HepG2 (cell line): ENCODE measurements at regions not wholly inside any gene's neighbourhood (a gene's known extent, or its start where the extent isn't known, plus 50 kb on each side); places are given as distances from the start of the nearest gene placed in this dataset.

Experiments
- ATAC-seq: fragments of 200-7000 bp; cut with Tn5 transposase; 3 replicates; pipeline ENCODE4 v1.9.1; 2020; ENCODE audit warnings: mild to moderate bottlenecking, moderate library complexity
- BruUV-seq: library from RNA; stranded (reverse); fragments of 400-500 nt; replicated peaks from 2 replicates; lab custom pipeline; 2021; lab: Mats Ljungman, UMichigan
- CTCF ChIA-PET: fragments of 300-600 bp; formaldehyde crosslinking; extraction: SDS; loops from one replicate; lab custom pipeline; 2021; ENCODE audit warnings: low total read pairs, inconsistent platforms, low intra/inter-chr PET ratio; lab: Yijun Ruan, JAX
- POLR2A ChIA-PET: fragments of 350-600 bp; sonication (Branson Sonifier 250); formaldehyde crosslinking; loops from one replicate; lab custom pipeline; 2020; ENCODE audit warnings: antibody characterized with exemption, inconsistent platforms; lab: Yijun Ruan, JAX
- DNase-seq: peaks from one replicate; pipeline ENCODE4 v3.0.0-alpha.2; 2015; ENCODE audit warnings: low spot score
- FAIRE-seq: peaks from 3 replicates; lab custom pipeline; 2011; peaks lifted over from hg19 to GRCh38; lab: Jason Lieb, UNC
- H2AFZ ChIP-seq: one replicate; pipeline ENCODE4 v1.6.1; 2011; ENCODE audit warnings: low read length, inconsistent platforms
- H3K27ac ChIP-seq: fragments of 300-600 bp; 3 replicates; pipeline ENCODE4 v1.8.0; 2011; ENCODE audit warnings: mixed run types, mild to moderate bottlenecking, mixed read lengths, low read length, inconsistent platforms; ENCODE audit not compliant: insufficient read depth; ENCODE audit errors: extremely low read length
- H3K27me3 ChIP-seq, 2 experiments: fragments of 200-600 bp in 1 of 2; 2 replicates in 1 of 2; 3 replicates in 1 of 2; pipeline versions ENCODE4 v1.6.0 to v1.8.0; 2011; ENCODE audit warnings: low read length in 2 of 2, mild to moderate bottlenecking in 2 of 2, moderate library complexity in 2 of 2, inconsistent platforms in 1 of 2; ENCODE audit not compliant: insufficient read depth in 2 of 2, control insufficient read depth in 1 of 2
- H3K36me3 ChIP-seq, 2 experiments: fragments of 200-600 bp in 1 of 2; replicated peaks in 1 of 2; 2 replicates in 1 of 2; 3 replicates in 1 of 2; pipeline versions ENCODE4 v1.5.1 to v1.8.0; 2011; ENCODE audit warnings: low read length in 2 of 2, inconsistent platforms in 1 of 2; ENCODE audit not compliant: insufficient read depth in 2 of 2, control insufficient read depth in 1 of 2
- H3K4me1 ChIP-seq: 2 replicates; pipeline ENCODE4 v1.5.1; 2012; ENCODE audit warnings: low read length, inconsistent platforms; ENCODE audit not compliant: insufficient read depth
- H3K4me2 ChIP-seq: 2 replicates; pipeline ENCODE4 v1.6.0; 2011; ENCODE audit warnings: low read depth, low read length, inconsistent platforms
- H3K4me3 ChIP-seq, 3 experiments: fragments of 200-600 bp in 1 of 3; sonication (generic), shearing (Covaris generic) in 1 of 3; replicated peaks in 1 of 3; 2 replicates each; pipeline ENCODE4 v1.5.1; 2011 to 2016; ENCODE audit warnings: low read length in 3 of 3, inconsistent platforms in 2 of 3, low read depth in 2 of 3, mild to moderate bottlenecking in 2 of 3, control low read depth in 1 of 3, mixed read lengths in 1 of 3; ENCODE audit not compliant: insufficient read depth in 1 of 3
- H3K79me2 ChIP-seq: one replicate; pipeline ENCODE4 v1.6.1; 2011; ENCODE audit warnings: low read length, inconsistent platforms; ENCODE audit not compliant: insufficient read depth
- H3K9ac ChIP-seq: 2 replicates; pipeline ENCODE4 v1.6.0; 2011; ENCODE audit warnings: mild to moderate bottlenecking, low read depth, low read length, inconsistent platforms; ENCODE audit not compliant: insufficient read depth
- H3K9me3 ChIP-seq: 2 replicates; pipeline ENCODE4 v1.5.1; 2012; ENCODE audit warnings: mild to moderate bottlenecking, low read length
- H4K20me1 ChIP-seq: 2 replicates; pipeline ENCODE4 v1.6.0; 2011; ENCODE audit warnings: inconsistent platforms, mild to moderate bottlenecking, low read length, moderate library complexity; ENCODE audit not compliant: insufficient read depth
- CC2D1A ChIP-seq: sonication (generic); formaldehyde crosslinking; IDR thresholded peaks from 2 replicates; pipeline ENCODE4 v1.8.1; 2023; ENCODE audit warnings: mild to moderate bottlenecking, missing genetic modification reagents
- HNRNPH1 ChIP-seq: fragments of 200-400 bp; formaldehyde crosslinking; optimal IDR thresholded peaks from 2 replicates; pipeline ENCODE3; 2017; ENCODE audit warnings: mild to moderate bottlenecking, low read depth, low read length
- NPAS2 ChIP-seq: sonication (generic); formaldehyde crosslinking; IDR thresholded peaks from 2 replicates; pipeline ENCODE4 v1.8.0; 2022; ENCODE audit warnings: mild to moderate bottlenecking, missing genetic modification reagents, borderline replicate concordance
- NR2F6 ChIP-seq, 2 experiments: IDR thresholded peaks; 2 replicates each; pipeline ENCODE4 v1.6.1; 2016; ENCODE audit warnings: antibody characterized with exemption in 1 of 2, mild to moderate bottlenecking in 1 of 2
- PLRG1 ChIP-seq: fragments of 450-650 bp; conservative IDR thresholded peaks from 2 replicates; pipeline ENCODE4 v1.6.1; 2016
- RARA ChIP-seq: IDR thresholded peaks from 2 replicates; pipeline ENCODE4 v1.6.1; 2016; ENCODE audit warnings: missing genetic modification reagents, missing compliant biosample characterization
- SMAD1 ChIP-seq: sonication (generic); formaldehyde crosslinking; IDR thresholded peaks from 2 replicates; pipeline ENCODE4 v1.4.0; 2020; ENCODE audit warnings: missing genetic modification reagents, low read depth, mild to moderate bottlenecking, borderline replicate concordance
- ZNF501 ChIP-seq: sonication (generic); formaldehyde crosslinking; IDR thresholded peaks from 2 replicates; pipeline ENCODE4 v1.5.1; 2020; ENCODE audit warnings: mild to moderate bottlenecking, moderate library complexity, missing genetic modification reagents
- ZNF562 ChIP-seq: sonication (generic); formaldehyde crosslinking; IDR thresholded peaks from 2 replicates; pipeline ENCODE4 v1.8.0; 2022; ENCODE audit warnings: missing genetic modification reagents, borderline replicate concordance
- ZNF83 ChIP-seq: sonication (generic); formaldehyde crosslinking; IDR thresholded peaks from 2 replicates; pipeline ENCODE4 v1.4.0; 2020; ENCODE audit warnings: missing genetic modification reagents, mild to moderate bottlenecking, borderline replicate concordance
- ZSCAN12 ChIP-seq: sonication (generic); formaldehyde crosslinking; IDR thresholded peaks from 2 replicates; pipeline ENCODE4 v1.9.0; 2021; ENCODE audit warnings: mild to moderate bottlenecking, missing genetic modification reagents
- ZSCAN21 ChIP-seq: sonication (generic); formaldehyde crosslinking; IDR thresholded peaks from 2 replicates; pipeline ENCODE4 v1.8.0; 2022; ENCODE audit warnings: mild to moderate bottlenecking, missing genetic modification reagents, moderate library complexity, borderline replicate concordance
- ZSCAN31 ChIP-seq: sonication (generic); formaldehyde crosslinking; IDR thresholded peaks from 2 replicates; pipeline ENCODE4 v1.5.0; 2020; ENCODE audit warnings: low read depth, mild to moderate bottlenecking, missing genetic modification reagents
- WGBS: methylation state at CpG from one replicate; pipeline ENCODE4 v1.1.6; 2017; ENCODE audit warnings: low lambda C conversion rate; 5-methylcytosine and 5-hydroxymethylcytosine counted together
- in situ Hi-C: cut with HindIII; loops from 2 replicates; pipeline ENCODE4 v1.10.0; 2017; ENCODE audit warnings: low pct_unique_long_range_greater_than_20kb; ENCODE audit not compliant: extremely low pct_ligation_motif_present
- intact Hi-C: fragments of 100-400 bp; cut with micrococcal nuclease; formaldehyde crosslinking; loops from one replicate; pipeline ENCODE4 v1.10.0; 2022; ENCODE audit not compliant: unreplicated experiment
- TF ChIP-seq, protein P1 (sequence below): sonication (generic); formaldehyde crosslinking; IDR thresholded peaks from 2 replicates; pipeline ENCODE4 v1.5.0; 2020; ENCODE audit warnings: mild to moderate bottlenecking, low read depth, missing genetic modification reagents, borderline replicate concordance
- TF ChIP-seq, protein P2 (sequence below): sonication (generic); formaldehyde crosslinking; IDR thresholded peaks from 2 replicates; pipeline ENCODE4 v1.8.1; 2023; ENCODE audit warnings: mild to moderate bottlenecking, inconsistent platforms, moderate library complexity, missing genetic modification reagents, borderline replicate concordance
- TF ChIP-seq, protein P3 (sequence below): sonication (generic); formaldehyde crosslinking; IDR thresholded peaks from 2 replicates; pipeline ENCODE4 v1.5.1; 2020; ENCODE audit warnings: mild to moderate bottlenecking, missing genetic modification reagents, moderate library complexity
- TF ChIP-seq, protein P4 (sequence below): sonication (generic); formaldehyde crosslinking; IDR thresholded peaks from 2 replicates; pipeline ENCODE4 v1.4.0; 2020; ENCODE audit warnings: missing genetic modification reagents
- TF ChIP-seq, protein P5 (sequence below): sonication (generic); formaldehyde crosslinking; IDR thresholded peaks from 2 replicates; pipeline ENCODE4 v1.5.0; 2020; ENCODE audit warnings: mild to moderate bottlenecking, missing genetic modification reagents, moderate library complexity

DNA sequence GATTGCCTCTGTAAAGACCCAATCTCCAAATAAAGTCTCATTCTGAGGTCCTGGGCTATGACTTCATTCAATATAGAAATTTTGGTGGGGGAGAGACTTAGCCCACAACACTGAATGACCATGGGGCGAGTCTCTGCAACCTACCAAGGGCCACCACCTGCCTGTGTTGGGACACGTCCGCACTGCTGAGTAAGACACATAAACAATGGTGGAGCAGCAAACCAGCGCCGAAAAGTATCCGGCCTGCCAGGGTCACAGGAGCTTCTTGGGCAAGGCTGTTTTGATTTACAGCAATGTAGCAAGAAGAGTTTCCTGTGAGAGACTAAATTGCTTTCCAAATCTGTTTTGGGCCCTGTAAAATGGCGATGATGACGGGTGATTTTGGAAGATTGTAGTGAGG, 122.3 kb downstream of the SHANK2 start:
- no peaks in the 10 kb centered on the region for H3K9me3 ChIP-seq
- ATAC-seq (no peak), FAIRE-seq (no peak), DNase-seq (no peak)
- no peak overlapping the region for H3K4me2 ChIP-seq
- H3K27me3 ChIP-seq: no peaks in the 10 kb centered on the region
- peaks cover 6% of the 10 kb centered on the region; the same call in 1 of the 2 replicates for H4K20me1 ChIP-seq
- H2AFZ ChIP-seq: no peak overlapping the region
- BruUV-seq: no TSS peak
- ChIA-PET CTCF (no interaction called here), POLR2A (no interaction called here)
- WGBS: 95% methylated on average over 8 of the region's 8 CpGs
- in situ Hi-C loops: no loop called here
- no peak overlapping the region for H3K9ac ChIP-seq
- no peak overlapping the region for H3K4me3 ChIP-seq
- no peak for TF ChIP-seq ZNF83 (CRISPR knock-in tag)
- TF ChIP-seq NR2F6 (IDR thresholded peaks at IDR 0.05): no peak
- TF ChIP-seq NR2F6 (CRISPR knock-in tag; IDR thresholded peaks at IDR 0.05): no peak
- TF ChIP-seq ZSCAN31 (CRISPR knock-in tag): no peak
- TF ChIP-seq, protein P1, sequence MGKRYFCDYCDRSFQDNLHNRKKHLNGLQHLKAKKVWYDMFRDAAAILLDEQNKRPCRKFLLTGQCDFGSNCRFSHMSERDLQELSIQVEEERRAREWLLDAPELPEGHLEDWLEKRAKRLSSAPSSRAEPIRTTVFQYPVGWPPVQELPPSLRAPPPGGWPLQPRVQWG: no peak
- no peak for TF ChIP-seq ZSCAN12 (CRISPR knock-in tag)
- TF ChIP-seq NPAS2 (CRISPR knock-in tag): no peak
- TF ChIP-seq, protein P2, sequence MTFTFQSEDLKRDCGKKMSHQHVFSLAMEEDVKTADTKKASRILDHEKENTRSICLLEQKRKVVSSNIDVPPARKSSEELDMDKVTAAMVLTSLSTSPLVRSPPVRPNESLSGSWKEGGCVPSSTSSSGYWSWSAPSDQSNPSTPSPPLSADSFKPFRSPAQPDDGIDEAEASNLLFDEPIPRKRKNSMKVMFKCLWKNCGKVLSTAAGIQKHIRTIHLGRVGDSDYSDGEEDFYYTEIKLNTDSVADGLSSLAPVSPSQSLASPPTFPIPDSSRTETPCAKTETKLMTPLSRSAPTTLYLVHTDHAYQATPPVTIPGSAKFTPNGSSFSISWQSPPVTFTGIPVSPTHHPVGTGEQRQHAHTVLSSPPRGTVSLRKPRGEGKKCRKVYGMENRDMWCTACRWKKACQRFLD (CRISPR knock-in tag): no peak
- no peak for TF ChIP-seq ZSCAN21 (CRISPR knock-in tag)
- no peak for TF ChIP-seq PLRG1
- no peak for TF ChIP-seq RARA
- no peak for TF ChIP-seq ZNF501
- TF ChIP-seq CC2D1A (CRISPR knock-in tag): no peak
- TF ChIP-seq, protein P3, sequence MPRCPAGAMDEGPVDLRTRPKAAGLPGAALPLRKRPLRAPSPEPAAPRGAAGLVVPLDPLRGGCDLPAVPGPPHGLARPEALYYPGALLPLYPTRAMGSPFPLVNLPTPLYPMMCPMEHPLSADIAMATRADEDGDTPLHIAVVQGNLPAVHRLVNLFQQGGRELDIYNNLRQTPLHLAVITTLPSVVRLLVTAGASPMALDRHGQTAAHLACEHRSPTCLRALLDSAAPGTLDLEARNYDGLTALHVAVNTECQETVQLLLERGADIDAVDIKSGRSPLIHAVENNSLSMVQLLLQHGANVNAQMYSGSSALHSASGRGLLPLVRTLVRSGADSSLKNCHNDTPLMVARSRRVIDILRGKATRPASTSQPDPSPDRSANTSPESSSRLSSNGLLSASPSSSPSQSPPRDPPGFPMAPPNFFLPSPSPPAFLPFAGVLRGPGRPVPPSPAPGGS (CRISPR knock-in tag): no peak
- TF ChIP-seq ZNF562: no peak
- no peak for TF ChIP-seq SMAD1 (CRISPR knock-in tag)
- no peak for TF ChIP-seq HNRNPH1
- TF ChIP-seq, protein P4, sequence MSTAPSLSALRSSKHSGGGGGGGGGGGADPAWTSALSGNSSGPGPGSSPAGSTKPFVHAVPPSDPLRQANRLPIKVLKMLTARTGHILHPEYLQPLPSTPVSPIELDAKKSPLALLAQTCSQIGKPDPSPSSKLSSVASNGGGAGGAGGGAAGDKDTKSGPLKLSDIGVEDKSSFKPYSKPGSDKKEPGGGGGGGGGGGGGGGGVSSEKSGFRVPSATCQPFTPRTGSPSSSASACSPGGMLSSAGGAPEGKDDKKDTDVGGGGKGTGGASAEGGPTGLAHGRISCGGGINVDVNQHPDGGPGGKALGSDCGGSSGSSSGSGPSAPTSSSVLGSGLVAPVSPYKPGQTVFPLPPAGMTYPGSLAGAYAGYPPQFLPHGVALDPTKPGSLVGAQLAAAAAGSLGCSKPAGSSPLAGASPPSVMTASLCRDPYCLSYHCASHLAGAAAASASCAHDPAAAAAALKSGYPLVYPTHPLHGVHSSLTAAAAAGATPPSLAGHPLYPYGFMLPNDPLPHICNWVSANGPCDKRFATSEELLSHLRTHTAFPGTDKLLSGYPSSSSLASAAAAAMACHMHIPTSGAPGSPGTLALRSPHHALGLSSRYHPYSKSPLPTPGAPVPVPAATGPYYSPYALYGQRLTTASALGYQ: no peak
- TF ChIP-seq, protein P5, sequence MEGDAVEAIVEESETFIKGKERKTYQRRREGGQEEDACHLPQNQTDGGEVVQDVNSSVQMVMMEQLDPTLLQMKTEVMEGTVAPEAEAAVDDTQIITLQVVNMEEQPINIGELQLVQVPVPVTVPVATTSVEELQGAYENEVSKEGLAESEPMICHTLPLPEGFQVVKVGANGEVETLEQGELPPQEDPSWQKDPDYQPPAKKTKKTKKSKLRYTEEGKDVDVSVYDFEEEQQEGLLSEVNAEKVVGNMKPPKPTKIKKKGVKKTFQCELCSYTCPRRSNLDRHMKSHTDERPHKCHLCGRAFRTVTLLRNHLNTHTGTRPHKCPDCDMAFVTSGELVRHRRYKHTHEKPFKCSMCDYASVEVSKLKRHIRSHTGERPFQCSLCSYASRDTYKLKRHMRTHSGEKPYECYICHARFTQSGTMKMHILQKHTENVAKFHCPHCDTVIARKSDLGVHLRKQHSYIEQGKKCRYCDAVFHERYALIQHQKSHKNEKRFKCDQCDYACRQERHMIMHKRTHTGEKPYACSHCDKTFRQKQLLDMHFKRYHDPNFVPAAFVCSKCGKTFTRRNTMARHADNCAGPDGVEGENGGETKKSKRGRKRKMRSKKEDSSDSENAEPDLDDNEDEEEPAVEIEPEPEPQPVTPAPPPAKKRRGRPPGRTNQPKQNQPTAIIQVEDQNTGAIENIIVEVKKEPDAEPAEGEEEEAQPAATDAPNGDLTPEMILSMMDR: no peak
- TF ChIP-seq, all 625 proteins: peak for 0
- H3K36me3 ChIP-seq: peaks cover 11 to 49% of the 10 kb centered on the region in 2 experiments
- intact Hi-C loops: no loop called here
- no peaks in the 10 kb centered on the region for H3K79me2 ChIP-seq
- no peaks in the 10 kb centered on the region for H3K4me1 ChIP-seq
- no peak overlapping the region for H3K27ac ChIP-seq
